ENCODE measurements at regions not wholly inside any gene's neighbourhood (a gene's known extent, or its start where the extent isn't known, plus 50 kb on each side); places are given as distances from the start of the nearest gene placed in this dataset.
"Not testable (repeated sequence)": the region's sequence is repeated elsewhere in the genome, so short reads cannot be mapped to it uniquely, and the experiment has no call there.

DNA sequence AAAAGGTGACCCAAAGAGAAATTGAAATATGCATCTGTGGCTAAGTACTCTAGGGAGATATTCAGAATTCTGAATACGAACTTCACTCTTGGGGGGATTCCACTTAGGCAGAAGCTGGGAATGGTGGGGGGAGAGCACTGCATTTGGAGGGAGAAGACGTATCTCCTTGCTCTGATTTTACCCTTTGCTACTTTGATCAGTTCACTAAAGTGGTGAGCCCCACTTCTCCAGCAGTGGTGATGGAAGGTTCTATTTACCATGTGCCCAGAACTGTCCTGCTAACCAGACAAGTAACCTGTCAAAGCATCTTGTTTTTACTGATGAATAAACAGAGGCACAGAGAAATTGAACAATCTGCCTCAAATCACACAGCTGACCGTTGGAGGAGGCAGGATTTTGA is 483.4 kb downstream of the SIPA1L2 start:
- no peak for DNase-seq

DNA sequence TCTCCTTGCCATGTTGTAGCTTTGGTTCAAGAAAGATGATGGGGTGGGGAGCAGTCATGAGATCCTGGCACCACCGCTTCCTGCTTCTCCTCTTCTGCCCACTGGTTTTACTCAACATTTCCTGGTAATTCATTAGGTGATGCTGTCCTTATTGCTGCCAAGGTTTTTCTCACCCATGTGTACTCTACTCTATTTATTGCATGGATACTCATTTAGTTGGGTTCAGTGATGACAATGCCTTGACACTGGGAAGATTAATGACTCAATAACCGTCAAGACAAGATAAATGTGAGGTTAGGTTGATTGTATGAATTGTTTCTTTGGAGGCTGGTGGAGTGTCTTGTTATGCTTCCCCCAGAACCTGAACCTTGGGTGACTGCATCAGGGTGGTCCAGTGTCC is 484.2 kb downstream of the SIPA1L2 start:
- no peak for DNase-seq

DNA sequence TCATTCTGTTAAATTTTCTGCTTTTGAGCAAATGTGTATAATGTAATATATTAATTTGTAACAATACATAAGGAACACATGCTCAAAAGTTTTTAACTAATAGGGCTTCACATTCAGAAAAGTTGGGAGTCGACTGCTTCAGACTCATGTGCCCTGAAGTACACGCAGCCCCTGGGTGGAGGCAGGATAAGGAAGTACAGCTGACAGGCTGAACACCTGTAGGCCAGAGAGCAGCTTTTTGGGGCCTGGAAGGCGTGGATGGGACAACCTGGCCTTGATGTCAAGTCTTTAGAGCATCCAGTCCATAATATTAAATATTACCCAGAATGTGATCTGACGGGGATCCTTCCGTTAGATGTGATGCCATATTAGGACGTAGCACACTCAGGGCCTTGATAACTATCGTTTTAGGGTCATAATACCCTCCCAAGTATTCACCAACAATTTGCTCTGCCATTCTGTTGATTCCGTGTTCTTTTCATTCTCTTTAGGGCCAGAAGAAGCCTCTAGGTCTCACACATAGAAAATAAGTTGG is 485.2 kb downstream of the SIPA1L2 start:
- no peak for DNase-seq

GRCh38 chr1:232143315-232143886 is 486.5 kb downstream of the SIPA1L2 start:
- peak; percentile 36 for DNase-seq

GRCh38 chr1:232142403-232143314 is 487.3 kb downstream of the SIPA1L2 start:
- DNase-seq = no peak

DNA sequence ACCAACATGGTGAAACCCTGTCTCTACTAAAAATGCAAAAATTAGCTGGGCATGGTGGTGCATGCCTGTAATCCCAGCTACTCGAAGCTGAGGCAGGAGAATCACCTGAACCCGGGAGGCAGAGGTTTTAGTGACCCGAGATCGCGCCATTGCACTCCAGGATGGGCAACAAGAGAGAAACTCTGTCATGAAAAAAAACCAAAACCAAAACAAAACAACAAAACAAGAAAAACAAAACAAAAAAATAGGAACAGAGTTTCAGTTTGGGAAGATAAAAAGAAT is 488.8 kb downstream of the SIPA1L2 start:
- not testable (repeated sequence) for DNase-seq

- no peak for DNase-seq
Measured at GRCh38 chr1:232140419-232141166, 489.3 kb downstream of the SIPA1L2 start.

DNA sequence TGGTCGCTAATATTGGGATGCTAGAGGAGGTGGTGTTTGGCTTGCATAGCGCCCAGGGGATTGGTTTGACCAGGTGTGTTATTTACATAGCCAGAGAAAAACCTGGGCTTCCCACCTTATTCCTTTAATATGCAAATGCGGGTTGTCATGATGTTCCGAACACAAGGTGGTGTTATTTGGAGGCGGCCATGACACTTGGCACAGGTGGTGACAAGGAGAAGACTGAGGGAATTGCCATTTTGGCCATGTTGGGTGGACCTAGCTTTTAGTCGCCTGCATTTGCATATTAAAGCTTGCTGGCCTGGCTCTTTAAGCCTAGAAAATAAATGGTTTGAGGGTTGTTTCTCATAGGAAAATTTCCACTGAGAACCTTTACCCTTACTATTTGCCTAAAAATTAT is 490.5 kb downstream of the SIPA1L2 start:
- no peak for DNase-seq

DNA sequence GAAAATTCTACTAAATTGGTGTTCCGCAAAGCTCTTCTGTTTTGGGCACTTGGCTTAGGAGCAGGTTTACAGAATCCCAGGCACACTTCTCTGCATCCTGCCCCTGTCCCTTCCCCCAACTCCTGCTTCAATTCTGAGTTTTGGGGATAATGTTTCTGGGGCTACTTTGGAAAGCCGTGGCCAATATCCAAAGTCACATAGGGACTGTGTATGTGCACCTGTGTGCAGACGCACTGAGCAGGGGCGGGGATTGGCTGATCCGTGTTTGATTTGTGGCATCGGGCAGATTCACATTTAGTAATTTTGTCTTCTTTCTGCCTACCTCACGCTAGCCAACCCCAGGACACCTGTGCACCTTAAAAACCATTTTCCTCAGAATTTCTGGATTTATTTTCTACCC is 491.9 kb downstream of the SIPA1L2 start:
- no peak for DNase-seq

- no peak for DNase-seq
Measured at GRCh38 chr1:232137066-232137465, 492.9 kb downstream of the SIPA1L2 start.

DNA sequence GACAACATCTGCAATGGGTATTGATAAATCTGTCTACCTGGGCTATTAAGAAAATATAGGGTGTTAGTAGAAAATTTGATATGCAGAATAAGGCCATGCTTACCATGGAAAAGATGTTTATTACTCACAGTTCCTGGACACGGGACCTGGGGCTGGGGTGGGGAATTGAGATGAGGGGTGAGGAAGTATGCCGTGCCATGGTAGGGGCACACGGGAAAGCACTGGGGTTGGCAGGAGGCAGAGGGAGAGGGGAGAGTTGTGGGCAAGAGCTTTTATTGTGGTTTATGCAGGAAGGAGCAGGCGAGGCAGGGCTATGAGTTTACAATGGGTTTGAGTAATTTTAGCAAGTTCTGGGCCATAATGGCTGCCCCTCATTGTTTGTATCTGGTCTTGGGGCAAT is 493.8 kb downstream of the SIPA1L2 start:
- DNase-seq = no peak

GRCh38 chr1:232134365-232134764 is 495.6 kb downstream of the SIPA1L2 start:
- no peak for DNase-seq

DNA sequence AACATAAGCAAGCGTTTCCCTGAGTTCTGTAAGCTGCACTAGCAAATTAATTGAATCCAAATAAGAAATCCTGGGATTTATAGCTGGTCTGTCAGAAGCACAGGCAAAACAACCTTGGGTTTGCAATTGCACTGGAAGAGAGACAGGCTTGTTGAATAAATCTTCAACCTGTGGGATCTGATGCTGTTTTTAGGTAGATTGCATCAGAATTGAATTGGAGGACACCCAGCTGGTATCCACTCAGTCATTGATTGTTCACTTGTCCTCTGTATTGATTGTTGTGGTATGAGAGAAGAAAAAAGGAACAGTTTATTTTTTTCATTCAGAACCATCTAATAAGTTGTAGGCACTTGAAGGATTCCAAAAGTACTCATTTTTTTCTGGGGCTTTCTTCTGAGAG is 497.4 kb downstream of the SIPA1L2 start:
- no peak for DNase-seq

- DNase-seq = no peak
Measured at GRCh38 chr1:232131715-232132391, 498.1 kb downstream of the SIPA1L2 start.

GRCh38 chr1:232130815-232131480 is 499.0 kb downstream of the SIPA1L2 start:
- no peak for DNase-seq

DNA sequence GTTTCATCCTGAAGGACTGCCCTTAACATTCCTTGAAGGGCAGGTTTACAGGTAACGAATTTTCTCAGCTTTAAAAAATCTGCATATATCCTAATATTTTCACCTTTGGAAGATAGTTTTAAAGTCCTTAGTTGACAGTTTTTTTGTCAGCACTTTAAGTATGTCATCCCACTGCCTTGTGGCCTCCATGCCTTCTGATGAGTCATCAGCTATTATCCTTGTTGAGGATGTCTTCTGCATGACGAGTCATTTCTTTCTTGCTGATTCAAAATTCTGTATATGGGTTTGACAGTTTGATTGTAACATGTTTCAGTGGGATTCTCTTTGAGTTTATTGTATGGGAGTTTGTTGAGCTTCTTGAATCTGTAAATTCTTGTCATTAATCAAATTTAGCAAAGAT is 500.6 kb downstream of the DISC1 start:
- no peak for DNase-seq

- no peak for DNase-seq
Measured at GRCh38 chr1:232123775-232124659, 497.4 kb downstream of the DISC1 start.

DNA sequence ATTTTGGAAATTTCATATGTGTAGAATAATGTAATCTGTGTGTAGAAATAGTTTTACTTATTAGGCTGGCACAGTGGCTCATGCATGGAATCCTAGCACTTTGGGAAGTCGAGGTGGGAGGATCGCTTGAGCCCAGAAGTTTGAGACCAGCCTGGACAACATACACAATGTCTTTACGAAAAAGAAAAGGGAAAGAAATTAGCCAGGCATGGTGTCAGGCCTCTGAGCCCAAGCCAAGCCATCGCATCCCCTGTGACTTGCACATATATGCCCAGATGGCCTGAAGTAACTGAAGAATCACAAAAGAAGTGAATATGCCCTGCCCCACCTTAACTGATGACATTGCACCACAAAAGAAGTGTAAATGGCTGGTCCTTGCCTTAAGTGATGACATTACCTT is 491.3 kb downstream of the DISC1 start:
- not testable (repeated sequence) for DNase-seq

DNA sequence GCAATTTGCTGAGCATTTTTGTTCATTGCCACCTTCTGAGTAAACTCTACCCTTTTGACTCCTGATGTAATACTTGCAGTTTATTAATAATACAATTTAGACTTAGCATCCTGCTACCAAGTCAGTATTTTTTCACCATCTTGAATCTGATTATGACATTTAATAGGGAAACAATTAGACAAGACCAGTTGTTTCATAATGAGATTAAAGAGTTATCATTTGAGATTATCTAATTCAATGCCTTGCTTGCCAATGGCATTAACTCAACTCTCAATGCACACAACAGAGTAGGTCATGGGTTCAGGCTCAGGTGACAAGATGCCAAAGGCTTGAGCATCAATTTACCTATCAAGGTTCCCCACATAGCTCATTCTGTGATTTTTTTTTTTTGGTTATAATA is 488.4 kb downstream of the DISC1 start:
- no peak for DNase-seq

DNA sequence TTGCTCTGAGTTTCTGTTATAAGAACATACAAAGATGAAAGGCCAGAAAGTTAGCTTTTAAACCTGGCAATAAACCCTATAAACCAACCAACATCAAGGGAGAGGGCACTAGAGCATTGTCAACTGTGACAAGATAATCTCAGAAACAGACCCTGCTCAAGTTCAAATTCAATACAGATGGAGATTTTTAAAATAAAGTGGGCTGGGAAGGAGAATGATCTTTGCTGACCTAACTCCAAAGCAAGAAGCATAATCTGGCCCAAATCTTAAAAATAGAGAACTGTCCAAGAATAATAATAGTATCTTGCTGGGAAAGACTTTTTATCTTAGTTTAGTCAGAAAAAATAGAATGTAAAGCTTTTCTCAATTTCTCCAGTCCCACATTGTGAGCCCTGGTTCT is 485.5 kb downstream of the DISC1 start:
- DNase-seq = no peak

DNA sequence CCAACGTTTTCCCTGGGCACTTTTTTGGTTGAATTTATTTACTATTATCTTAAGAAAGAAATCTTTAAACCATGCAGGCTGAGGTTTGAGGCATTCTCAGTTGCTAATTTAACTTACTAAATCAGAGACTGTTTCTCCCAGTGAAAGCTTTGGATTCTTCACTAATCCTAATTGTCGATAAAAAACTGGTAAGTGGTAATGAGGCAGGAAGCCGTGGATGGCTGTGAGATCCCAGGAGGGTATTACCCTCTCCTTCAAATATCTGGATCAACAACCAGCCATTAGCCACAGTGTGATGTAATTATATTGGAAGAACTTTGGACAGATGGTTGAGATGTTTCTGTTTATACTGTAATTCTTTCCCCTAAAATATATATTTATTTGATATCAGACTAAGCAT is 485.0 kb downstream of the DISC1 start:
- no peak for DNase-seq

All from DMS79 (cell line).